SK-N-SH (cell line): ENCODE measurements at regions not wholly inside any gene's neighbourhood (a gene's known extent, or its start where the extent isn't known, plus 50 kb on each side); places are given as distances from the start of the nearest gene placed in this dataset.

Source experiments
- CTCF ChIA-PET: fragments of 300-600, 350-600 bp; formaldehyde crosslinking; extraction: SDS; loops from one replicate; lab custom pipeline; 2021; lab: Yijun Ruan, JAX
- POLR2A ChIA-PET: fragments of 350-600 bp; sonication (Branson Sonifier 250); formaldehyde crosslinking; extraction: SDS; loops from one replicate; lab custom pipeline; 2020; ENCODE audit warnings: antibody characterized with exemption, inconsistent platforms; lab: Yijun Ruan, JAX
- DNase-seq: peaks from one replicate; pipeline ENCODE4 v3.0.0; 2012
- H2AFZ ChIP-seq: fragments of 200-600 bp; sonication (generic); 2 replicates; pipeline ENCODE4 v1.8.1; 2016; ENCODE audit warnings: antibody characterized with exemption, mild to moderate bottlenecking, low read depth
- H3F3A ChIP-seq: fragments of 200-600 bp; sonication (generic); replicated peaks from 2 replicates; pipeline ENCODE3; 2016; ENCODE audit warnings: antibody characterized with exemption, mild to moderate bottlenecking; ENCODE audit not compliant: insufficient read depth
- H3K27ac ChIP-seq, 2 experiments: fragments of 200-500 bp in 1 of 2; fragments of 200-600 bp in 1 of 2; sonication (Bioruptor generic) in 1 of 2; sonication (generic), shearing (Covaris generic) in 1 of 2; 2 replicates each; pipeline versions ENCODE4 v1.5.1 to v1.6.1; 2014 to 2016; ENCODE audit warnings: low read depth in 2 of 2, inconsistent platforms in 1 of 2, low read length in 1 of 2, mild to moderate bottlenecking in 1 of 2, mixed read lengths in 1 of 2
- H3K27me3 ChIP-seq: fragments of 200-600 bp; sonication (generic), shearing (Covaris generic); 2 replicates; pipeline ENCODE4 v1.6.1; 2016; ENCODE audit warnings: mixed run types; ENCODE audit not compliant: insufficient read depth
- H3K36me3 ChIP-seq, 2 experiments: fragments of 200-500 bp in 1 of 2; fragments of 200-600 bp in 1 of 2; sonication (Bioruptor generic) in 1 of 2; sonication (generic) in 1 of 2; replicated peaks in 1 of 2; 2 replicates each; pipeline versions ENCODE3 to v1.5.1; 2014 to 2016; ENCODE audit warnings: low read length in 1 of 2, mild to moderate bottlenecking in 1 of 2; ENCODE audit not compliant: insufficient read depth in 2 of 2, control insufficient read depth in 1 of 2
- H3K4me1 ChIP-seq, 2 experiments: fragments of 200-500 bp in 1 of 2; fragments of 200-600 bp in 1 of 2; sonication (Bioruptor generic) in 1 of 2; sonication (generic), shearing (Covaris generic) in 1 of 2; 2 replicates each; pipeline versions ENCODE4 v1.5.1 to v1.6.1; 2014 to 2016; ENCODE audit warnings: low read depth in 1 of 2, low read length in 1 of 2, mixed run types in 1 of 2; ENCODE audit not compliant: insufficient read depth in 2 of 2, control insufficient read depth in 1 of 2
- H3K4me2 ChIP-seq: fragments of 200-600 bp; sonication (generic), shearing (Covaris generic); 2 replicates; pipeline ENCODE4 v1.6.1; 2017; ENCODE audit warnings: mixed run types
- H3K4me3 ChIP-seq, 2 experiments: fragments of 200-500 bp in 1 of 2; fragments of 200-600 bp in 1 of 2; sonication (Bioruptor generic) in 1 of 2; sonication (generic), shearing (Covaris generic) in 1 of 2; 2 replicates each; pipeline versions ENCODE4 v1.5.1 to v1.8.1; 2014 to 2016; ENCODE audit warnings: low read depth in 2 of 2, inconsistent platforms in 1 of 2, low read length in 1 of 2, mild to moderate bottlenecking in 1 of 2, mixed read lengths in 1 of 2, moderate library complexity in 1 of 2
- H3K79me2 ChIP-seq: fragments of 200-600 bp; sonication (generic); 2 replicates; pipeline ENCODE4 v1.8.1; 2017; ENCODE audit warnings: mild to moderate bottlenecking; ENCODE audit not compliant: insufficient read depth
- H3K9ac ChIP-seq: fragments of 200-600 bp; sonication (generic); 2 replicates; pipeline ENCODE4 v1.6.1; 2017; ENCODE audit warnings: mixed run types
- H3K9me2 ChIP-seq: fragments of 200-600 bp; sonication (generic); 2 replicates; pipeline ENCODE4 v1.6.1; 2017; ENCODE audit warnings: mixed run types
- H3K9me3 ChIP-seq: fragments of 200-600 bp; sonication (generic); 2 replicates; pipeline ENCODE4 v1.6.1; 2017; ENCODE audit warnings: mixed run types, mild to moderate bottlenecking, moderate library complexity
- H4K20me1 ChIP-seq: fragments of 200-600 bp; sonication (generic); 2 replicates; pipeline ENCODE4 v1.6.1; 2017; ENCODE audit warnings: mild to moderate bottlenecking, mixed run types; ENCODE audit not compliant: insufficient read depth
- CHD2 ChIP-seq: fragments of 150-350 bp; IDR thresholded peaks from 2 replicates; pipeline ENCODE4 v1.6.1; 2018; ENCODE audit warnings: low read length; ENCODE audit not compliant: partially characterized antibody
- CTCF ChIP-seq: fragments of 200-600 bp; sonication (generic); IDR thresholded peaks from 2 replicates; pipeline ENCODE4 v1.6.1; 2017; ENCODE audit warnings: antibody characterized with exemption, mild to moderate bottlenecking, moderate library complexity
- EZH2phosphoT487 ChIP-seq: fragments of 200-600 bp; sonication (generic); IDR thresholded peaks from 2 replicates; pipeline ENCODE4 v1.6.1; 2017; ENCODE audit warnings: low read depth, mixed run types, mild to moderate bottlenecking, antibody characterized with exemption, moderate library complexity, borderline replicate concordance
- FOSL2 ChIP-seq: IDR thresholded peaks from 2 replicates; pipeline ENCODE4 v1.4.0; 2012; ENCODE audit warnings: low read depth, mild to moderate bottlenecking, moderate library complexity, borderline replicate concordance
- FOXM1 ChIP-seq: IDR thresholded peaks from 2 replicates; pipeline ENCODE4 v1.4.0; 2012; ENCODE audit warnings: low read depth, mild to moderate bottlenecking
- GABPA ChIP-seq: IDR thresholded peaks from 2 replicates; pipeline ENCODE4 v1.4.0; 2012; ENCODE audit warnings: low read depth, mild to moderate bottlenecking
- GATA2 ChIP-seq: sonication (generic); formaldehyde crosslinking; IDR thresholded peaks from 2 replicates; pipeline ENCODE4 v1.5.0; 2020; ENCODE audit warnings: mild to moderate bottlenecking, missing genetic modification reagents
- JUND ChIP-seq: IDR thresholded peaks from 2 replicates; pipeline ENCODE4 v1.4.0; 2012
- MAX ChIP-seq: IDR thresholded peaks from 2 replicates; pipeline ENCODE4 v1.4.0; 2012; ENCODE audit warnings: low read depth
- MEF2A ChIP-seq: IDR thresholded peaks from 2 replicates; pipeline ENCODE4 v1.4.0; 2012; ENCODE audit warnings: low read depth, borderline replicate concordance
- NRF1 ChIP-seq: IDR thresholded peaks from 2 replicates; pipeline ENCODE4 v1.6.1; 2012; ENCODE audit warnings: low read depth, mild to moderate bottlenecking, low read length
- PBX3 ChIP-seq: IDR thresholded peaks from 2 replicates; pipeline ENCODE4; 2012
- POLR2AphosphoS5 ChIP-seq: IDR thresholded peaks from 2 replicates; pipeline ENCODE4 v1.6.1; 2012; ENCODE audit warnings: low read depth, low read length
- RFX5 ChIP-seq: IDR thresholded peaks from 2 replicates; pipeline ENCODE4 v1.6.1; 2012; ENCODE audit warnings: mild to moderate bottlenecking, improper control_type of control experiment, low read length
- SMC3 ChIP-seq: IDR thresholded peaks from 2 replicates; pipeline ENCODE4 v1.6.1; 2012; ENCODE audit warnings: low read depth, low read length, improper control_type of control experiment
- TAF1 ChIP-seq: IDR thresholded peaks from 2 replicates; pipeline ENCODE4 v1.6.1; 2012; ENCODE audit warnings: low read depth, mild to moderate bottlenecking, low read length, moderate library complexity, borderline replicate concordance
- TCF12 ChIP-seq: IDR thresholded peaks from 2 replicates; pipeline ENCODE4 v1.4.0; 2012
- USF1 ChIP-seq: IDR thresholded peaks from 2 replicates; pipeline ENCODE4 v1.4.0; 2012; ENCODE audit warnings: low read depth, borderline replicate concordance
- USF2 ChIP-seq: fragments of 150-350 bp; IDR thresholded peaks from 2 replicates; pipeline ENCODE4 v1.6.1; 2017; ENCODE audit warnings: antibody characterized with exemption, low read length, low read depth, borderline replicate concordance

- H3K36me3 ChIP-seq: no peaks in the 10 kb centered on the region
- POLR2A ChIA-PET: no interaction called here
- H3K4me1 ChIP-seq: peaks cover 0 to 8% of the 10 kb centered on the region in 2 experiments; a peak in 2 of 4 replicates
- no peaks in the 10 kb centered on the region for H3K79me2 ChIP-seq
- no peak overlapping the region for H3K4me2 ChIP-seq
- H3K9me3 ChIP-seq: no peaks in the 10 kb centered on the region
- H4K20me1 ChIP-seq: no peaks in the 10 kb centered on the region
- H3K9me2 ChIP-seq: no peaks in the 10 kb centered on the region
- TF ChIP-seq POLR2AphosphoS5 (no peak), SMC3 (no peak), JUND (no peak), PBX3 (no peak), FOXM1 (no peak), USF1 (no peak), MAX (no peak), EZH2phosphoT487 (no peak), RFX5 (no peak), USF2 (no peak), GATA2 (CRISPR knock-in tag) (no peak), TAF1 (no peak), CHD2 (no peak), GABPA (no peak), FOSL2 (no peak), TCF12 (no peak), MEF2A (no peak), CTCF (no peak), NRF1 (no peak)
- DNase-seq: no peak
- H3K4me3 ChIP-seq: no peak overlapping the region
- H3K27me3 ChIP-seq: no peaks in the 10 kb centered on the region
- CTCF ChIA-PET: interaction anchor here (0.6 kb wide), 1 partner anchor 719 kb away, joined by 3 read pairs; no protein-coding TSS in a partner anchor
- no peak overlapping the region for H3K27ac ChIP-seq
- no peak overlapping the region for H2AFZ ChIP-seq
- no peaks in the 10 kb centered on the region for H3F3A ChIP-seq
- H3K9ac ChIP-seq: no peak overlapping the region
These were observed 135.3 kb downstream of the CEP120 start for GRCh38 chr5:123287881-123288280.
